ENCODE measurements at regions not wholly inside any gene's neighbourhood (a gene's known extent, or its start where the extent isn't known, plus 50 kb on each side); places are given as distances from the start of the nearest gene placed in this dataset.
"Not testable (repeated sequence)": the region's sequence is repeated elsewhere in the genome, so short reads cannot be mapped to it uniquely, and the experiment has no call there.

DNA sequence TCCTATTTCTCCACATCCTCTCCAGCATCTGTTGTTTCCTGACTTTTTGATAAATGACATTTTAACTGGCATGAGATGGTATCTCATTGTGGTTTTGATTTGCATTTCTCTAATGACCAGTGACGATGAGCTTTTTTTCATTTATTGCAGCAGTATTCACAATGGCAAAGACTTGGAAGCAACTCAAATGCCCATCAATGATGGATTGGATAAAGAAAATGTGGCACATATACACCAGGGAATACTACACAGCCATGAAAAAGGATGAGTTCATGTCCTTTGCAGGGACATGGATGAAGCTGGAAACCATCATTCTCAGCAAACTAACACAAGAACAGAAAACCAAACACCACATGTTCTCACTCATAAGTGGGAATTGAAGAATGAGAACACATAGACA is 329.0 kb upstream of the DAB2 start:
- DNase-seq: not testable (repeated sequence)

- no peak for DNase-seq
Observed at GRCh38 chr5:39750661-39751060, 325.9 kb upstream of the DAB2 start.

DNA sequence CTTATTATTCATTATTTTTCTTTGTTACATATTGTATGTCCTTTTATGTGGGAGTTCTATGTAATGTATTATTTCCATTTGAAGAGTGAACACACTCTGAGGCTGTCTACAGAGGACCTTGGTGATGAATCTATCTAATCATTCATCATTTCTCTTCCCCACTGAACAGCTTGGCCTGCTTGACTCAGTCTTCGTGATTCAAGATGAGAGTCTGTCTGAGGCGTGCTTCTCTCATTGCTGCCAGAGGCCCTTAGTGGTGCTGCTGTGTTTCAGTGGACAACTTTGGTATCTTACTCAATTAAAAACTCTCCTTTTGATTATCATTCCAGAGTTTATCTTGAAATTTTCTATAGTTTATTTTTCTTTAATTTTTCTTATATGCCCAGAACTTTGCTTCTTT is 318.1 kb upstream of the DAB2 start:
- DNase-seq: no peak

DNA sequence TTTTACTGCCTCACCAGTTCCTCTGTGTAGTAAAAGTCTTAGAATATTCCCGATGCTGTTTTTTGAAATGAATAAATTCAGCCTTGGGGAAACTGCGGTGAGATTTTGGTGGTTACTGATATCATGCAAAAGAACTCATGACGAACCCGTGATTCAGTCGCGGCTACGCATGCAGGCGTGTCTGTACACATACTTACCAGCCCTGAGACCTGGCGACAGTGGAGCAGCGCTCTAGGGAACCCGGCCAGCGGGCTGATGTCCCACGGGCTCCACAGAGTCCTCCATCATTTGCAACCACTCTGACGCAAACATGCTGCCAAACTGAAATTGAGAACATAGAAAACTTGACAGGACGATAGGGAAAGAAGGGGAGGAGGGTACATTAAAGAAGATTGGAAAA is 315.6 kb upstream of the DAB2 start:
- DNase-seq: no peak

DNA sequence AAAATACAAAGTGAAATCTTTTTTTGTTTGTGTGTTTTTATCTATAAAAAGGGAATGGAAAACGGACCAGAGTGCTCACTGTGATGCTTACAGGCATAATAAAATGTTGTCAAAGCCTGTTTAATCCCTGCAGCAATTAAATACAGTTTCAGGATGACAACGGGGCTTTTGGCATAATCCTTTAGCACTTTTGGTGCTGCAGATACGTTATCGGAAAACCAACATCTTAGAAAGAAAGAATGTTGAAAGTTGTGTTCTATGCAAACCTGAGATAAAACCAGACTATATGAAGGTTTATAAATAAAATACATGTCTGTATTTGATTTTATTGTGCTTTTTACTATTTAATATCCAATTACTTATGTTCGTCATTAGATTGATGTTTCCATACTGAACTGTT is 307.4 kb upstream of the DAB2 start:
- no peak for DNase-seq

DNA sequence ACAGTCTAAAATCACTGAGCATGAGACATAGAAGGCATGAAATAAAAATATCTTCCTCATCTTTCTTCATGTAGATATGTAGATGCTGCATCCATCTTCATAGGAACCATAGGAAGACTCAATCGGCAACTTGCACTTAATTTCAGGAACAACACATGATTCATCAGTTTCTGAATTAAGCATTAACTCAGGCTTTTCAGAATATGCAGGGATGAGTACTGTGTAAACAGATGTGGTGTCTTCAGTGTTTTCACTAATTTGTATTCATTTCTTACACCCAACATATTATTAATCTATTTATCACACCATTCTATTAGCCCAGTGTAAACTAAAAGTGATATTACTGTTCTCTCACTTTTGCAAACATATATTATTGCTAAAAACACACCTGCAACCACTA is 305.9 kb upstream of the DAB2 start:
- no peak for DNase-seq

DNA sequence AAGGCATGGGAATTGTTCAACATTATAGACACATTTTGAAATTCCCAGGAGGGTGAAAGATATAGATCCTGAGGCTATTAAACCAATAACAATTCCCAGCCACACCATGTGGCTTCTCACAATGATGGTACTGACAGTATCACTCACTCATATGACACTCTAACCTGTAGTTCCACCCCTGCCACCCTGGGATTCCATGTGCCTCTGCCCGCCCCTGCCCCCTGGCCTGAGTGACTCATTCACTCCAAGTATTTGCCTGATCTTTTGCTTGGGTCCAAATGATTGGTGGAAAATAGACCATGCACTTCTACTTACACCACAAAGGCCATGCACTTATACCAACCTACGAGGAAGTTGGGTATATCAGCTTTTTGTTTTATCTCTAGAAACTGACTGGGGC is 305.2 kb upstream of the DAB2 start:
- DNase-seq: no peak

- DNase-seq: no peak
Observed at GRCh38 chr5:39726467-39726866, 301.7 kb upstream of the DAB2 start.

GRCh38 chr5:39721394-39721793 is 296.6 kb upstream of the DAB2 start:
- DNase-seq: no peak

DNA sequence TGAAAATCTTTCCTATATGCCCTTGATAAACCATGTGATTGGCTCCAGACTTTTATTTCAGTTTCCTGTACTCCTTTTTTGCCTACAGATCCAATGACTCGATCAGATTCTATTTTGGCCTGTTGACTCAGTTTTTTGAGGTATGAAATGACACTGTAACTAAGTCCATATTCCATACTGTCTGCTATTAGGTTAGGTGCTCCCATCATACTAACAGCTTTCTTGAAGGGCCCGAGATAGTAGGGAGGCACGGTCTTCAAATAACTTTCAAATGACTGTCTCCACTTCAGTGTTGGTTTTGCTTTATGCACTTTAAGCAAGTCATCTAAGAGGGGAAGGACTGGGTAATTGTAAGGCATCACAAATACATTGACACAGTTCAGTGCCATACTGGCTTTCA is 295.4 kb upstream of the DAB2 start:
- DNase-seq: no peak

DNA sequence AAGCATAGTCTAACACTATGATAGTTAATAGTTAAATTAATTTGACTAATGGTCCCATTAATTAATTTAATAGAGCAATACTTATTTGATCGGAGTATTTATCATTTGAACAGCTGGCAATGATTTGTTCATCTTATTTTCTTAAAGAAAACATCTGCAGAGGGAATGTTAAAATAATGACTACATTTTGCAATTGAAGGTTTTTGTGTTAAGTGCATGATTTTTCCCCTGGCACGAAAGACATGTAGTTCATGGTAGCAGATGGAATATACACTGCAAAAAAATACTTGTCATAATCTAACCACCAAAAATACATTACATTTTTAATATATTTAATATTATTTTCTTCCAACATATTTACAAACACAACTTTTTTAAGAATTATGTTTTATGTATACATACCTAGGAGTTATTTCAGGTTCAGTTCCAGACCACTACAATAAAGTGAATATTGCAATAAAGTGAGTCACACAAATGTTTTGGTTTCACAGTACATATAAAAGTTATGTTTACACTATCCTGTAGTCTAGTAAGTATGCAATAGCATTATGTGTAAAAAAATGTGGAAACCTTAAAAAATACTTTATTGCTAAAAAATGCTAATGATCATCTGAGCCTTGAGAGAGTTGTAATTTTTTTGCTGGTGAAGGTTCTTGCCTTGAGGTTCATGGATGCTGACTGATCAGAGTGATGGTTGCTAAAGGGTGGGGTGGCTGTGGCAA is 292.6 kb upstream of the DAB2 start:
- DNase-seq: no peak

DNA sequence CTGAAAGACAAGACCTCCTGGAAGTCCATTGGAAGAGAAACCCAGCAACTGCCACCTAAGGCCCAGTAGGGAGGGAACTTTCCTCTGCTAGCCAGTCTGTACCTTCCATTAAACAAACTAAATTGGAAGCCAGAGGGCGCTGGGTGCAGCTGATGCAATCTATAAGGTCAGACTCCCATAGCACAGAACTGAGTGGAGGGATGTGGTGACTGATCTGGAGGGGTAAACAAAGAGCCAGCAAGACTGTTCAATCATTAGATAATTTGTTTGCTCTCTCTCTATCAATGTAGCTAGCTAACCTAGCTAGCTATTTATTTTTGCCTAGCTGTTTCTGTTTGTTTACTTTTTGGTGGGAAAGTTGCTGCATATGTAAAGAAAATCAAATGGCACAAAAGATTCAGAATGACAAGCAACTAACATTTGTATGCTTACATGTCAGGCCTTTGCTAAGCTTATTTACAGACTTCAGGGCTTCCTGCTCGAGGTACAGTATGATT is 291.8 kb upstream of the DAB2 start:
- DNase-seq: no peak

- DNase-seq: peak; percentile 85
Observed at GRCh38 chr5:39714036-39714698, 289.4 kb upstream of the DAB2 start.

DNA sequence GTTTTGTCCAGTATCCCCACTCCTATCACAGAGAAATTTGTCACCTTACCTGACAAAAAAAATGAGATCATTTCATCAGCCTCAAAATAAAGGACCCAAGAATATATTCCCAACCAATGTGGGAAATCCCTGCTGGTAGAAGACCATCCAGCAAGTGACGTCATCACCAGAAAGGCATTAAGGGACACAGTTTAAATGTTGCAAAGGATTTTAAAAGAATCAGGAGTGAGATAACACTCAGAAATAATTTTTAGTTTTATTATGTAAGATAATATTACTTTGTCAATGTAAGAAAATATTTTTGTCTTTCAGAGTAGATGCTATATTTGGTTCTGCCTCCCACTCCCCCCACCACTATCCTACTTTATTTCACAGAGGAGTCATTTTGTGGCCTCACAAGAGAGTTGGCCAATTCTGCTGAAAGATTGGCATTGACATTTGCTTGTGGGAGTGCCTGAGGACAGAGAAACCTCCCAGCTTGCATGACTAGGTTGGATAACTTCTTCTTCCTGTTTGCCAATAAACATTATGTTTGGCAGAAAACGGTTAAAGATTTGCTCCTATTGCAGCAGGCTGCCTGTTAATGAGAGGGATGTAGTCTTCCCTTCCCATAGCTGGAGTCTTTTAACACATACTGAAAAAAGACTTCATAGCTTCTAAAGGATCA is 288.6 kb upstream of the DAB2 start:
- DNase-seq: peak; percentile 61

DNA sequence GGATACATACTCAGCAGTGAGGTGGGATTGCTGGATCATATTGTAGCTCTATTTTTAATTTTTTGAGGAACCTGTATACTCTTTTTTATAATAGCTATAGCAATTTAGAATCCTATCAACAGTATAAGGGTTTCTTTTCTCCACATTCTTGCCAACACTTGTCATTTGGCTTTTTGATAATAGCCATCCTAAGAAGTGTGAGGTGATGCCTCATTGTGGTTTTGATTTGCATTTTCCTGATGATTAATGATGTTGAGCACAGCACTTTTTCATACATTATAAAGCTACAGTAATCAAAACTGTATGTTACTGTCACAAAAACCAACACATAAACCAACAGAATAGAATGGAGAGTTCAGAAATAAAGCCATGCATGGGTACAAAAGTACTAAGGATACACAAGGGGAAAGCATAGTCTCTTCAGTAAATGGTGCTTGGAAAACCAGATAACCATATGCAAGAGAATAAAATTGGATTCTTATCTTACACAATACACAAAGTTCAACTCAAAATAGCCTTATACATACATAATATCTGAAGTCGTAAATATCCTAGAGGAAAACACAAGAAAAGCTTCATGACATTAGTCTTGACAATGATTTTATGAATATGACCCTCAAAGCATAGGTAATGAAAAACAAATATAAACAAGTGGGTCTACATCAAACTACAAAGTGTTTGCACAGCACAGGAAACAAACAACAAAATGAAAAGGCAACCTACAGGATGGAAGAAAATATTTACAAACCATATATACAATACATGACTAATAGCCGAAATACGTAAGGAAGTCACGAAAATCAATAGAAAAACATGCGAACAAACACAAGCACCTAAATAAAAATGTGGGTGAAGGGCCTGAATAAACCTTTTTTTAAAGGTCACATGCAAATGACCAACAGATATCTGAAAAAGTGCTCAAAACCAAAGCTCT is 287.8 kb upstream of the DAB2 start:
- no peak for DNase-seq

GRCh38 chr5:39711821-39712220 is 287.0 kb upstream of the DAB2 start:
- no peak for DNase-seq

DNA sequence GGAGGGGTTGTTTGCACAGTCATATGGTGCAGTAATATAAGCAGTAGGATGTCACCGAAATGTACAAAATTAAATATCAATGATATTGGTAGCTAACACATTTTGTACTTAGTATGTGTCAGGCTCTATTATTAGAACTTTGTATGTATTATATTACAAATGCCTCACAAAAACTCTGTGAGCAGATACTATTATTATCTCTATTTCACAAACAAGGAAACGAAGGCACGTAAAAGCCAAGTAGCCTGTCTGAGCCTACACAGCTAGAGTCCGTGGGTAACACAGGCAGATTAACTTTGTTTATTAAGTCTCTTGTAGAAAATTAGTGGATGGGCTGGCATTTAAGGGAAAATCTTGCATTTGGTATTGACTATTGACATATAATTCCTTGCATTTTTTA is 284.3 kb upstream of the DAB2 start:
- DNase-seq: no peak

DNA sequence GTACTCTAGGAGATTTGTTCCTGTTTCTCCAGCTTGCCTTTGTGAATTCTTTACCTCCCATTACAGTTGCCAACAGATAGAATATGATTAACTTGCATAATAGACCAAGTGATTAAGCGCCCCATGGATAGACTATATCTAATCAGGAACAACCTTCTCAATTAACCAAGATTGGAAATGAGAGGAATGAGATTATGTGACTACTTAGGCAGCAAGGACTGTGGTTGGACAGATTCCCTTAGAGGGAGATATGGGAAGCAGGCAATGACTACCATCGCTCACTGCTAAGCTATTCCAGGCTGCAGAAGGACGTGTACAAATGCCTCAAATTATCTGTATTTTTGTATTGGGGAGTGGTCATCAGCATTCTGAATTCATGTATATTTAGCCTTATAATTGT is 278.1 kb upstream of the DAB2 start:
- no peak for DNase-seq

- DNase-seq: no peak
Observed at GRCh38 chr5:39700523-39700922, 275.7 kb upstream of the DAB2 start.

DNA sequence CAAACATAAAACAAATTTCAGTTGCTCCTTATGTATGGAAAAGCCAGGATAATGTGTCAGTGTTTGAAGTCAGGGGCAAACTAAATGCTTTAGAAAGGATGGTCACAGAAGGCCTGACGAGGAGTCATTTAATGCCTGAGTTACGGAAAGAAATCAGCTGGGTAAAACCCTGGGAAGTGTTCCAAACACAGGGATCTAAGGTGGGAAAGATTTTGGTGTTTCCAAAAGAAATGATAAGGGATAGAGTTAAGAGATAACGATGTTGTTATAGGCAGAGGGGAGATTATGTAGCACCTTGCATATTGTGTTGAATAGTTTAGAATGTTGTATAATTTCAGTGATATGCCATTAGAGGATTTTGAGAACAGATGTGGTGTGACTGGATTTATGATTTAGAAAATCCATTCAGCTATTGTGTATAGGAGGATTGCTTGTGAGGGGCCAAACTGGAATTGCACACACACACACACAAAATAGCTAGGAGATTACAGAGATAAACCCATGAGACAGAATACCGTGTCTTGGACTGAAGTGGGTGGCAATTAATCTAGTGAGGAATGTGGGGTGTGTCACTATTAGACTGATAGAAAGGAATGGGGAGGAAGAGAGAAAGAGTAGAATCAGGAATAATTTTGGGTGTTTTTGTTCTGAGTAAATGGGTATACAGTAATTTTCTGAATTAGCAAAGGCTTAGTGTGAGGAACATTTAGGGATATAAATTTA is 274.2 kb upstream of the DAB2 start:
- no peak for DNase-seq

DNA sequence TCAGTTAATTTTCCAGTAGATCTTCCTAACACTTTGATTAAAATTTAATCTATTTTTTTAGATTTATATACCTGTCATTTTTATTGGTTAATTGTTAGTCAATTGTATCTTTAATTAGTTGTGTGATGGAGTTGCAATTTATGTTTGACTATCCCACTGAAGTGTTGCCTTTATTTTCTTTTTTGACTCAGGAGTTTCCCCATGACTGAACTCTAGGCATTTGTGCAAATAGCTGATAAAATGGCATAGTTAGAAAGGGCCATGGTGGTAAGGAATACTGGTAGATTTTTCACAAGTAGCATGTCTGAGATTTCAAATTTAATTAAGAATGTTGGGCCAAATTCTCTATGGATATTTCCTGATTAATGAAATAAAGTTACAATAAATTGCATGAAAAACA is 273.1 kb upstream of the DAB2 start:
- no peak for DNase-seq

Measured in muscle of arm (tissue), 1 donor.